ENCODE measurements at regions not wholly inside any gene's neighbourhood (a gene's known extent, or its start where the extent isn't known, plus 50 kb on each side); places are given as distances from the start of the nearest gene placed in this dataset.

- WGBS, 2 donors = 89 to 92% methylated on average over 6 of the region's 6 CpGs
- peaks cover 2% of the 10 kb centered on the region for H3K9me3 ChIP-seq (ENCODE audit: control insufficient read depth, low read length)
- H3K36me3 ChIP-seq (ENCODE audit: control insufficient read depth in 1 of 2, insufficient read depth in 2 of 2, low read length in 1 of 2) = no peaks in the 10 kb centered on the region
- ATAC-seq (ENCODE audit: low FRiP score) (peak; percentile 52), DNase-seq (no peak)
- intact Hi-C loops (cut with DNase I) = no loop called here
- H3K4me3 ChIP-seq (ENCODE audit: low read length in 2 of 2) = no peak overlapping the region
- no peaks in the 10 kb centered on the region for H3K27me3 ChIP-seq (ENCODE audit: control insufficient read depth in 1 of 2, insufficient read depth in 2 of 2, low read length in 1 of 2)
- H3K4me1 ChIP-seq (ENCODE audit: control insufficient read depth in 1 of 2, insufficient read depth in 2 of 2, low read length in 2 of 2) = no peaks in the 10 kb centered on the region
- H3K27ac ChIP-seq (ENCODE audit: low read depth in 1 of 2, low read length in 2 of 2) = no peak overlapping the region
Observed at GRCh38 chr13:61486496-61486895, 70.8 kb upstream of the PCDH20 start.

GRCh38 chr13:61485128-61485765, 69.6 kb upstream of the PCDH20 start:
- 82 to 89% methylated on average over 2 of the region's 2 CpGs for WGBS, 2 donors
- H3K27ac ChIP-seq (ENCODE audit: low read depth in 1 of 2, low read length in 2 of 2) = no peak overlapping the region
- no peak overlapping the region for H3K4me3 ChIP-seq (ENCODE audit: low read length in 2 of 2)
- intact Hi-C loops (cut with DNase I) = no loop called here
- DNase-seq = no peak
- H3K27me3 ChIP-seq (ENCODE audit: control insufficient read depth in 1 of 2, insufficient read depth in 2 of 2, low read length in 1 of 2) = no peaks in the 10 kb centered on the region
- no peaks in the 10 kb centered on the region for H3K4me1 ChIP-seq (ENCODE audit: control insufficient read depth in 1 of 2, insufficient read depth in 2 of 2, low read length in 2 of 2)
- no peaks in the 10 kb centered on the region for H3K36me3 ChIP-seq (ENCODE audit: control insufficient read depth in 1 of 2, insufficient read depth in 2 of 2, low read length in 1 of 2)
- no peak for ATAC-seq (ENCODE audit: low FRiP score)
- peaks cover 2% of the 10 kb centered on the region for H3K9me3 ChIP-seq (ENCODE audit: control insufficient read depth, low read length)

GRCh38 chr13:61477619-61478018, 62.0 kb upstream of the PCDH20 start:
- no peak for ATAC-seq (ENCODE audit: low FRiP score)
- H3K4me1 ChIP-seq (ENCODE audit: control insufficient read depth in 1 of 2, insufficient read depth in 2 of 2, low read length in 2 of 2) = no peaks in the 10 kb centered on the region
- intact Hi-C loops (cut with DNase I) = no loop called here
- H3K27ac ChIP-seq (ENCODE audit: low read depth in 1 of 2, low read length in 2 of 2) = no peak overlapping the region
- no peak overlapping the region for H3K4me3 ChIP-seq (ENCODE audit: low read length in 2 of 2)
- no peaks in the 10 kb centered on the region for H3K27me3 ChIP-seq (ENCODE audit: control insufficient read depth in 1 of 2, insufficient read depth in 2 of 2, low read length in 1 of 2)
- WGBS, 2 donors = 87 to 89% methylated on average over 5 of the region's 5 CpGs
- H3K9me3 ChIP-seq (ENCODE audit: control insufficient read depth, low read length) = no peaks in the 10 kb centered on the region
- no peaks in the 10 kb centered on the region for H3K36me3 ChIP-seq (ENCODE audit: control insufficient read depth in 1 of 2, insufficient read depth in 2 of 2, low read length in 1 of 2)
- no peak for DNase-seq

GRCh38 chr13:61470786-61471185, 55.1 kb upstream of the PCDH20 start:
- no peaks in the 10 kb centered on the region for H3K27me3 ChIP-seq (ENCODE audit: control insufficient read depth in 1 of 2, insufficient read depth in 2 of 2, low read length in 1 of 2)
- WGBS, 2 donors = 29 to 37% methylated on average over 2 of the region's 2 CpGs
- no peak for DNase-seq

GRCh38 chr13:61466280-61466679, 50.6 kb upstream of the PCDH20 start:
- H3K4me3 ChIP-seq (ENCODE audit: low read length in 2 of 2) = no peak overlapping the region
- no peaks in the 10 kb centered on the region for H3K36me3 ChIP-seq (ENCODE audit: control insufficient read depth in 1 of 2, insufficient read depth in 2 of 2, low read length in 1 of 2)
- no peaks in the 10 kb centered on the region for H3K9me3 ChIP-seq (ENCODE audit: control insufficient read depth, low read length)
- no peaks in the 10 kb centered on the region for H3K4me1 ChIP-seq (ENCODE audit: control insufficient read depth in 1 of 2, insufficient read depth in 2 of 2, low read length in 2 of 2)
- no peak overlapping the region for H3K27ac ChIP-seq (ENCODE audit: low read depth in 1 of 2, low read length in 2 of 2)
- 70 to 74% methylated on average over 3 of the region's 3 CpGs for WGBS, 2 donors
- no peak for DNase-seq
- ATAC-seq (ENCODE audit: low FRiP score) = no peak
- intact Hi-C loops (cut with DNase I) = no loop called here
- no peaks in the 10 kb centered on the region for H3K27me3 ChIP-seq (ENCODE audit: control insufficient read depth in 1 of 2, insufficient read depth in 2 of 2, low read length in 1 of 2)

More at GRCh38 chr13:61470786-61471185, 55.1 kb upstream of the PCDH20 start:
- no peak for ATAC-seq (ENCODE audit: low FRiP score)
- Histone ChIP-seq H3K36me3 (ENCODE audit: control insufficient read depth in 1 of 2, insufficient read depth in 2 of 2, low read length in 1 of 2) (no peaks in the 10 kb centered on the region), H3K9me3 (ENCODE audit: control insufficient read depth, low read length) (no peaks in the 10 kb centered on the region), H3K4me3 (ENCODE audit: low read length in 2 of 2) (no peak overlapping the region), H3K4me1 (ENCODE audit: control insufficient read depth in 1 of 2, insufficient read depth in 2 of 2, low read length in 2 of 2) (no peaks in the 10 kb centered on the region), H3K27ac (ENCODE audit: low read depth in 1 of 2, low read length in 2 of 2) (no peak overlapping the region)
- intact Hi-C loops (cut with DNase I) = no loop called here

Small RNA genes in the stretch of these regions (microRNA-seq; reads per million reads assigned to microRNA genes)
- gene MIR4704 (0 reads per million in 2 donors), gene MIR548X2 (0 reads per million in 2 donors)
